GM23248 (cell line): ENCODE measurements at regions not wholly inside any gene's neighbourhood (a gene's known extent, or its start where the extent isn't known, plus 50 kb on each side); places are given as distances from the start of the nearest gene placed in this dataset.

Experiments
- EZH2 ChIP-seq: fragments of 200-600 bp; sonication (generic); IDR thresholded peaks from 2 replicates; pipeline ENCODE4 v1.6.1; 2018; ENCODE audit warnings: antibody characterized with exemption, mild to moderate bottlenecking; ENCODE audit not compliant: insufficient read depth, poor library complexity, severe bottlenecking
- EZH2phosphoT487 ChIP-seq: fragments of 200-600 bp; sonication (generic); IDR thresholded peaks from 2 replicates; pipeline ENCODE4 v1.6.1; 2018; ENCODE audit warnings: antibody characterized with exemption, moderate library complexity, mild to moderate bottlenecking, low read depth; ENCODE audit not compliant: insufficient read depth

DNA sequence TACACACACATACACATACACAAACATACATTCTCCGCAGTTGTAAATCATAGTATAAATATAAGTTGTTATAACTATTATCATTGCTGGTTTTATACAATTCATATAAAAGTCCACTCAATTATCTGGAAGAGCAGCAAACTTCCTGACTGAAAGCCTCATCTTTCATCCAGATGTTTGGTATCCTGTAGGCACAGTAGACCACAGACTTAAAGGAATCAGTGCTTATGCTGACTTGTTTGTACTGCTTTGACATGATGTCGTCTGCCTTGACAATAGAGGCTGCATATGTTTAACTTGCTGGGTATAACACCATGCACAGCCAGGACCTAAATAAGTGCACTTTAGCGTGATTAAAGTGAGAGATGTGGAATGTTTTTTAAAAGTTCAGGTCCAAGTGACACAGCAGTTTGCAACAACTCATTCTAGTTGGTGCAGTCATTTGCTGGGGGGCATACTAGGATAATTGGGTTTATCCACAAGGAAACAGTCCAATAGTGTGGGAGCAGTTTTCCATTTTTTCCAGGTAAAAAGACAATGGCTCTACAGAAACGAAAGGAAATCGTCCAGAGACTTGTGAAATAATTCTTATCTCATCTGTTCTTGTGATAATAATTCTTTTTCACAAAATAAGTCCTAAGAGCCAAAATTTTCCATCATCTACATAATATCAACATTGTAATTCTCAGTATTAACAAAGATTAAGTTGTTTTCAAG, 110.3 kb upstream of the TSPAN2 start:
- TF ChIP-seq EZH2 (no peak), EZH2phosphoT487 (no peak)
